ENCODE measurements at regions not wholly inside any gene's neighbourhood (a gene's known extent, or its start where the extent isn't known, plus 50 kb on each side); places are given as distances from the start of the nearest gene placed in this dataset.

DNA sequence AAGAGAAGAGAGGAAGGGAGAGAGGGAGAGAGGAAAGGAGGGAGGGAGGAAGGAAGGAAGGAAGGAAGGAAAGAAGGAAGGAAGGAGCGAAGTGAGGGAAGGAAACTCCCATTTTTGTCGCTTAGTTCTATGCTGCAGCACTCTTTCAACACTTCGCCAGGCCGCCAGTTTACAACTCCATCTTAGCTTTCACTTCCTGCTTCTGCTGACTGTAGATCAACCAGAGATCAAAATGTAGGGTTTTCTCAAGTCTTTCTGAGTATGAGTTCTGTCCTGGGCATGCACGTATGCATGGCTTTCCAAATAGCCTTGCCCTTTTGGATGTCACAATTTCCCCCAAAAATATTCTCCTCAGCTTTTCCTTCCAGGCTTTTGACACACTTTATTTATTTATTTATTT is 723.4 kb downstream of the TRHDE start:
- TF ChIP-seq CTCF (conservative IDR thresholded peaks at IDR 0.05; ENCODE audit: low read depth, low read length) (no peak), EZH2 (IDR thresholded peaks at IDR 0.05; ENCODE audit: borderline replicate concordance, low read depth, low read length, poor library complexity, severe bottlenecking) (no peak)

All from A673 (cell line).